DND-41 (cell line): ENCODE measurements at regions not wholly inside any gene's neighbourhood (a gene's known extent, or its start where the extent isn't known, plus 50 kb on each side); places are given as distances from the start of the nearest gene placed in this dataset.

Experiments
- EZH2 ChIP-seq: IDR thresholded peaks from 3 replicates; pipeline ENCODE4 v1.6.1; 2012; ENCODE audit warnings: borderline replicate concordance, low read depth, mild to moderate bottlenecking, moderate library complexity, low read length, inconsistent platforms; ENCODE audit not compliant: severe bottlenecking
- TF ChIP-seq, protein P1 (sequence below): IDR thresholded peaks from 2 replicates; pipeline ENCODE4 v1.5.1; 2012; ENCODE audit warnings: borderline replicate concordance, low read length, moderate library complexity, mild to moderate bottlenecking; ENCODE audit not compliant: poor library complexity, severe bottlenecking; ENCODE audit errors: extremely low read depth

DNA sequence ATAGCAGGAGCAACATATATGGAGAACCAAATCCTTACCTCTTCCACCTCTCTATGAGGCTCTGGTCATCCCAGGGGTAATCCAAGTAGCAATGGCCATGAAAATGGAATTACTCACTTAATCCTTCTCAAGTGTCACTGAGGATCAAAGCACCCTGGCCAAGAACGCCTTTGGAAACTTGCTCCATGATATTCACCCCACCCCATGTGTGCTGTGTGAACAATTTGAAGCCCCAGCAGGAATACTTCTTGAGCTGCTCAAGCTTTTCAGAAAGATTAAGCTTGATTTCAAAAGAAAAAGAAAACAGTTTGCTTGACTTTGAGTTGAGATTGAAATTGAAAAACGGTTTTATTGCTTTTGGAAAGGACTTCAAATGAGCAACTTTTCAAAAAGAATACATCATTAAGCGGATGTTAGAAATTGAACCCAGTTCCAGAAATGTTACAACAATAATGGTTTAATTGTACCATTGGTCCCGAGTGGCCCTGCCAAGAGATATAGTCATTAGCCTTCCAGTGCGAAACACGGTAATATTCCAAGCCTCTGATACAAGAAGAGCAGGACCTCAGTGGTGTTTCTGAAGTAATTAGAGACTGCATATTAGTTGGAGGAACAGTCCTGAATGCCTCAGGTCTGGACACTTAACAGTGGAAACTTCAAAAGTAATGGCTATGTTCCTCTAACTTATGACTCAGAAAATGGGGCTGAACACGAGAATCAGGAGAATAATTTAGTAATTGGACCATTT is 208.1 kb downstream of the NEBL start:
- TF ChIP-seq, protein P1, sequence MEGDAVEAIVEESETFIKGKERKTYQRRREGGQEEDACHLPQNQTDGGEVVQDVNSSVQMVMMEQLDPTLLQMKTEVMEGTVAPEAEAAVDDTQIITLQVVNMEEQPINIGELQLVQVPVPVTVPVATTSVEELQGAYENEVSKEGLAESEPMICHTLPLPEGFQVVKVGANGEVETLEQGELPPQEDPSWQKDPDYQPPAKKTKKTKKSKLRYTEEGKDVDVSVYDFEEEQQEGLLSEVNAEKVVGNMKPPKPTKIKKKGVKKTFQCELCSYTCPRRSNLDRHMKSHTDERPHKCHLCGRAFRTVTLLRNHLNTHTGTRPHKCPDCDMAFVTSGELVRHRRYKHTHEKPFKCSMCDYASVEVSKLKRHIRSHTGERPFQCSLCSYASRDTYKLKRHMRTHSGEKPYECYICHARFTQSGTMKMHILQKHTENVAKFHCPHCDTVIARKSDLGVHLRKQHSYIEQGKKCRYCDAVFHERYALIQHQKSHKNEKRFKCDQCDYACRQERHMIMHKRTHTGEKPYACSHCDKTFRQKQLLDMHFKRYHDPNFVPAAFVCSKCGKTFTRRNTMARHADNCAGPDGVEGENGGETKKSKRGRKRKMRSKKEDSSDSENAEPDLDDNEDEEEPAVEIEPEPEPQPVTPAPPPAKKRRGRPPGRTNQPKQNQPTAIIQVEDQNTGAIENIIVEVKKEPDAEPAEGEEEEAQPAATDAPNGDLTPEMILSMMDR = no peak
- TF ChIP-seq EZH2 = no peak
